SK-N-SH (cell line): ENCODE measurements at regions not wholly inside any gene's neighbourhood (a gene's known extent, or its start where the extent isn't known, plus 50 kb on each side); places are given as distances from the start of the nearest gene placed in this dataset.

Source experiments
- CTCF ChIA-PET: fragments of 300-600, 350-600 bp; formaldehyde crosslinking; extraction: SDS; loops from one replicate; lab custom pipeline; 2021; lab: Yijun Ruan, JAX
- POLR2A ChIA-PET: fragments of 350-600 bp; sonication (Branson Sonifier 250); formaldehyde crosslinking; extraction: SDS; loops from one replicate; lab custom pipeline; 2020; ENCODE audit warnings: antibody characterized with exemption, inconsistent platforms; lab: Yijun Ruan, JAX
- DNase-seq: peaks from one replicate; pipeline ENCODE4 v3.0.0; 2012
- H2AFZ ChIP-seq: fragments of 200-600 bp; sonication (generic); 2 replicates; pipeline ENCODE4 v1.8.1; 2016; ENCODE audit warnings: antibody characterized with exemption, mild to moderate bottlenecking, low read depth
- H3F3A ChIP-seq: fragments of 200-600 bp; sonication (generic); replicated peaks from 2 replicates; pipeline ENCODE3; 2016; ENCODE audit warnings: antibody characterized with exemption, mild to moderate bottlenecking; ENCODE audit not compliant: insufficient read depth
- H3K27ac ChIP-seq, 2 experiments: fragments of 200-500 bp in 1 of 2; fragments of 200-600 bp in 1 of 2; sonication (Bioruptor generic) in 1 of 2; sonication (generic), shearing (Covaris generic) in 1 of 2; 2 replicates each; pipeline versions ENCODE4 v1.5.1 to v1.6.1; 2014 to 2016; ENCODE audit warnings: low read depth in 2 of 2, inconsistent platforms in 1 of 2, low read length in 1 of 2, mild to moderate bottlenecking in 1 of 2, mixed read lengths in 1 of 2
- H3K27me3 ChIP-seq: fragments of 200-600 bp; sonication (generic), shearing (Covaris generic); 2 replicates; pipeline ENCODE4 v1.6.1; 2016; ENCODE audit warnings: mixed run types; ENCODE audit not compliant: insufficient read depth
- H3K36me3 ChIP-seq, 2 experiments: fragments of 200-500 bp in 1 of 2; fragments of 200-600 bp in 1 of 2; sonication (Bioruptor generic) in 1 of 2; sonication (generic) in 1 of 2; replicated peaks in 1 of 2; 2 replicates each; pipeline versions ENCODE3 to v1.5.1; 2014 to 2016; ENCODE audit warnings: low read length in 1 of 2, mild to moderate bottlenecking in 1 of 2; ENCODE audit not compliant: insufficient read depth in 2 of 2, control insufficient read depth in 1 of 2
- H3K4me1 ChIP-seq, 2 experiments: fragments of 200-500 bp in 1 of 2; fragments of 200-600 bp in 1 of 2; sonication (Bioruptor generic) in 1 of 2; sonication (generic), shearing (Covaris generic) in 1 of 2; 2 replicates each; pipeline versions ENCODE4 v1.5.1 to v1.6.1; 2014 to 2016; ENCODE audit warnings: low read depth in 1 of 2, low read length in 1 of 2, mixed run types in 1 of 2; ENCODE audit not compliant: insufficient read depth in 2 of 2, control insufficient read depth in 1 of 2
- H3K4me2 ChIP-seq: fragments of 200-600 bp; sonication (generic), shearing (Covaris generic); 2 replicates; pipeline ENCODE4 v1.6.1; 2017; ENCODE audit warnings: mixed run types
- H3K4me3 ChIP-seq, 2 experiments: fragments of 200-500 bp in 1 of 2; fragments of 200-600 bp in 1 of 2; sonication (Bioruptor generic) in 1 of 2; sonication (generic), shearing (Covaris generic) in 1 of 2; 2 replicates each; pipeline versions ENCODE4 v1.5.1 to v1.8.1; 2014 to 2016; ENCODE audit warnings: low read depth in 2 of 2, inconsistent platforms in 1 of 2, low read length in 1 of 2, mild to moderate bottlenecking in 1 of 2, mixed read lengths in 1 of 2, moderate library complexity in 1 of 2
- H3K79me2 ChIP-seq: fragments of 200-600 bp; sonication (generic); 2 replicates; pipeline ENCODE4 v1.8.1; 2017; ENCODE audit warnings: mild to moderate bottlenecking; ENCODE audit not compliant: insufficient read depth
- H3K9ac ChIP-seq: fragments of 200-600 bp; sonication (generic); 2 replicates; pipeline ENCODE4 v1.6.1; 2017; ENCODE audit warnings: mixed run types
- H3K9me2 ChIP-seq: fragments of 200-600 bp; sonication (generic); 2 replicates; pipeline ENCODE4 v1.6.1; 2017; ENCODE audit warnings: mixed run types
- H3K9me3 ChIP-seq: fragments of 200-600 bp; sonication (generic); 2 replicates; pipeline ENCODE4 v1.6.1; 2017; ENCODE audit warnings: mixed run types, mild to moderate bottlenecking, moderate library complexity
- H4K20me1 ChIP-seq: fragments of 200-600 bp; sonication (generic); 2 replicates; pipeline ENCODE4 v1.6.1; 2017; ENCODE audit warnings: mild to moderate bottlenecking, mixed run types; ENCODE audit not compliant: insufficient read depth
- ELF1 ChIP-seq: IDR thresholded peaks from 2 replicates; pipeline ENCODE4 v1.4.0; 2012
- EP300 ChIP-seq, 2 experiments: IDR thresholded peaks; 2 replicates each; pipeline versions ENCODE4 v1.4.0 to v1.6.1; 2012; ENCODE audit warnings: borderline replicate concordance in 1 of 2, low read depth in 1 of 2, low read length in 1 of 2
- EZH2phosphoT487 ChIP-seq: fragments of 200-600 bp; sonication (generic); IDR thresholded peaks from 2 replicates; pipeline ENCODE4 v1.6.1; 2017; ENCODE audit warnings: low read depth, mixed run types, mild to moderate bottlenecking, antibody characterized with exemption, moderate library complexity, borderline replicate concordance
- GABPA ChIP-seq: IDR thresholded peaks from 2 replicates; pipeline ENCODE4 v1.4.0; 2012; ENCODE audit warnings: low read depth, mild to moderate bottlenecking
- GATA2 ChIP-seq: sonication (generic); formaldehyde crosslinking; IDR thresholded peaks from 2 replicates; pipeline ENCODE4 v1.5.0; 2020; ENCODE audit warnings: mild to moderate bottlenecking, missing genetic modification reagents
- JUND ChIP-seq: IDR thresholded peaks from 2 replicates; pipeline ENCODE4 v1.4.0; 2012
- MEF2A ChIP-seq: IDR thresholded peaks from 2 replicates; pipeline ENCODE4 v1.4.0; 2012; ENCODE audit warnings: low read depth, borderline replicate concordance
- POLR2AphosphoS5 ChIP-seq: IDR thresholded peaks from 2 replicates; pipeline ENCODE4 v1.6.1; 2012; ENCODE audit warnings: low read depth, low read length
- RCOR1 ChIP-seq: fragments of 150-350 bp; IDR thresholded peaks from 2 replicates; pipeline ENCODE4 v1.6.1; 2017; ENCODE audit warnings: antibody characterized with exemption, low read length
- RXRA ChIP-seq: IDR thresholded peaks from 2 replicates; pipeline ENCODE4 v1.4.0; 2012; ENCODE audit warnings: low read depth, mild to moderate bottlenecking, borderline replicate concordance
- SIN3A ChIP-seq: IDR thresholded peaks from 2 replicates; pipeline ENCODE4 v1.6.1; 2012; ENCODE audit warnings: low read depth, mild to moderate bottlenecking, low read length, moderate library complexity, borderline replicate concordance
- TAF1 ChIP-seq: IDR thresholded peaks from 2 replicates; pipeline ENCODE4 v1.6.1; 2012; ENCODE audit warnings: low read depth, mild to moderate bottlenecking, low read length, moderate library complexity, borderline replicate concordance
- TCF12 ChIP-seq: IDR thresholded peaks from 2 replicates; pipeline ENCODE4 v1.4.0; 2012
- TEAD4 ChIP-seq: IDR thresholded peaks from 2 replicates; pipeline ENCODE4 v1.4.0; 2012; ENCODE audit warnings: mild to moderate bottlenecking, borderline replicate concordance; ENCODE audit not compliant: insufficient read depth
- YY1 ChIP-seq: IDR thresholded peaks from 2 replicates; pipeline ENCODE4 v1.4.0; 2012; ENCODE audit warnings: low read depth, mild to moderate bottlenecking
- WGBS: methylation state at CpG from one replicate; pipeline ENCODE4 v1.1.6; 2017; ENCODE audit warnings: low lambda C conversion rate; 5-methylcytosine and 5-hydroxymethylcytosine counted together
- TF ChIP-seq, protein P1 (sequence below): IDR thresholded peaks from 2 replicates; pipeline ENCODE4 v1.4.0; 2012; ENCODE audit warnings: low read depth, borderline replicate concordance
- TF ChIP-seq, protein P2 (sequence below): IDR thresholded peaks from 2 replicates; pipeline ENCODE4 v1.6.1; 2012; ENCODE audit warnings: mild to moderate bottlenecking, low read depth, low read length, moderate library complexity
- TF ChIP-seq, protein P3 (sequence below): fragments of 150-350 bp; IDR thresholded peaks from 2 replicates; pipeline ENCODE4 v1.6.1; 2017; ENCODE audit warnings: antibody characterized with exemption, low read length, low read depth, borderline replicate concordance
- TF ChIP-seq, protein P4 (sequence below): IDR thresholded peaks from 2 replicates; pipeline ENCODE4; 2012
- TF ChIP-seq, protein P5 (sequence below): IDR thresholded peaks from 2 replicates; pipeline ENCODE4 v1.4.0; 2012; ENCODE audit warnings: low read depth
- TF ChIP-seq, protein P6 (sequence below): fragments of 150-350 bp; IDR thresholded peaks from 2 replicates; pipeline ENCODE4 v1.6.1; 2016; ENCODE audit warnings: mild to moderate bottlenecking, low read depth, low read length
- TF ChIP-seq, protein P7 (sequence below): fragments of 200-600 bp; sonication (generic); IDR thresholded peaks from 2 replicates; pipeline ENCODE4 v1.6.1; 2017; ENCODE audit warnings: antibody characterized with exemption, mild to moderate bottlenecking, moderate library complexity

DNA sequence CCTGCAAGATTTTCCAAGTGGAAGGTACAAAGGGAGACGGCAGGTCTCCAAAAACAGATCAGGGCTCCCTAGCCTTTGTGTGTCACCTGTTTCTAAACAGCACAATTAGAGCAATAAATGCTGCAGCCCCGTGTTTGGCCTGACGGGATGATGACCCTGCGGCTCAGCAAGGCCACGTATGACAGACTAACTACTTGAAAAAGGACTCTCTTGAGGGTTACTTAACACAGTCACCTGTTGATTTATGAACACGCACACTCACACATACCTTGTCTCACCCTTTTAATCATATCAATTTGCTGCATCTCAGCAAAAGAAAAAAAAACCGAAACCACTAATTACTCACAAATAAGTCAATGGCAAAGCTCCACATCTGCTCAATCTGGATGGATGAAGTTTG lies 199.6 kb upstream of the GAS1 start (continued):
- no peak for TF ChIP-seq MEF2A
- TF ChIP-seq TAF1, result no peak
- no peak for TF ChIP-seq RXRA
- TF ChIP-seq, protein P1, sequence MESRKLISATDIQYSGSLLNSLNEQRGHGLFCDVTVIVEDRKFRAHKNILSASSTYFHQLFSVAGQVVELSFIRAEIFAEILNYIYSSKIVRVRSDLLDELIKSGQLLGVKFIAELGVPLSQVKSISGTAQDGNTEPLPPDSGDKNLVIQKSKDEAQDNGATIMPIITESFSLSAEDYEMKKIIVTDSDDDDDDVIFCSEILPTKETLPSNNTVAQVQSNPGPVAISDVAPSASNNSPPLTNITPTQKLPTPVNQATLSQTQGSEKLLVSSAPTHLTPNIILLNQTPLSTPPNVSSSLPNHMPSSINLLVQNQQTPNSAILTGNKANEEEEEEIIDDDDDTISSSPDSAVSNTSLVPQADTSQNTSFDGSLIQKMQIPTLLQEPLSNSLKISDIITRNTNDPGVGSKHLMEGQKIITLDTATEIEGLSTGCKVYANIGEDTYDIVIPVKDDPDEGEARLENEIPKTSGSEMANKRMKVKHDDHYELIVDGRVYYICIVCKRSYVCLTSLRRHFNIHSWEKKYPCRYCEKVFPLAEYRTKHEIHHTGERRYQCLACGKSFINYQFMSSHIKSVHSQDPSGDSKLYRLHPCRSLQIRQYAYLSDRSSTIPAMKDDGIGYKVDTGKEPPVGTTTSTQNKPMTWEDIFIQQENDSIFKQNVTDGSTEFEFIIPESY, result no peak

DNA sequence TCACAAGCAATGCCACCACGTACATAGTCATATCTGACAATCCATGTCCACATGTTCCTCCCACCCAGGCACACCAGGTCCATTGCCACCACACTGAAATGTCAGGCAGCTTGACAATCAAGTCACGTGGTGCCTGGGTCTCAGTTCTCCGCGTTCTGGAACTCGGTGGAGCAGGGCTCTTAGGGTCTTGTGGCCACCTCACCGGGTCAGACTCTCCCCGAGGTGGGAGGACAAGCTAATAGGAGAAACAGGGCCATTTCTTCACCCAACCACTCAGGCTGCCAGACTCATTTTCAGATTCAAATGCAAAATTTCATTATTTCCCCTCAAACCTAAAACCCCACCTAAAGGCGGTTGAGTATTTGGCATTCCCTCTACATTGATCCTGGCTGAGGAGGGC lies 200.5 kb upstream of the GAS1 start:
- peak overlapping the region in 1 of 2 experiments; percentile 22; a peak in 1 of 4 replicates for H3K4me3 ChIP-seq
- 94% methylated on average over 8 of the region's 8 CpGs for WGBS
- peak overlapping the region; percentile 88 for H2AFZ ChIP-seq
- H3K9me2 ChIP-seq, result no peaks in the 10 kb centered on the region
- H3K79me2 ChIP-seq, result no peaks in the 10 kb centered on the region
- no peaks in the 10 kb centered on the region for H3K36me3 ChIP-seq
- DNase-seq, result no peak
- no peaks in the 10 kb centered on the region for H3K9me3 ChIP-seq
- no peaks in the 10 kb centered on the region for H3F3A ChIP-seq
- H3K4me2 ChIP-seq, result peak overlapping the region; percentile 55; the same call in 1 of the 2 replicates
- H4K20me1 ChIP-seq, result no peaks in the 10 kb centered on the region
- H3K27me3 ChIP-seq, result no peaks in the 10 kb centered on the region
- POLR2A ChIA-PET, result no interaction called here
- CTCF ChIA-PET, result no interaction called here
- peak overlapping the region in 1 of 2 experiments; percentile 40; a peak in 2 of 4 replicates for H3K27ac ChIP-seq
- 0 out of 2 replicates have a peak overlapping the region, but pooled peaks have one; percentile 44 for H3K9ac ChIP-seq
- H3K4me1 ChIP-seq, result peaks cover 0 to 10% of the 10 kb centered on the region in 2 experiments; a peak in 1 of 4 replicates
- TF ChIP-seq, protein P2, sequence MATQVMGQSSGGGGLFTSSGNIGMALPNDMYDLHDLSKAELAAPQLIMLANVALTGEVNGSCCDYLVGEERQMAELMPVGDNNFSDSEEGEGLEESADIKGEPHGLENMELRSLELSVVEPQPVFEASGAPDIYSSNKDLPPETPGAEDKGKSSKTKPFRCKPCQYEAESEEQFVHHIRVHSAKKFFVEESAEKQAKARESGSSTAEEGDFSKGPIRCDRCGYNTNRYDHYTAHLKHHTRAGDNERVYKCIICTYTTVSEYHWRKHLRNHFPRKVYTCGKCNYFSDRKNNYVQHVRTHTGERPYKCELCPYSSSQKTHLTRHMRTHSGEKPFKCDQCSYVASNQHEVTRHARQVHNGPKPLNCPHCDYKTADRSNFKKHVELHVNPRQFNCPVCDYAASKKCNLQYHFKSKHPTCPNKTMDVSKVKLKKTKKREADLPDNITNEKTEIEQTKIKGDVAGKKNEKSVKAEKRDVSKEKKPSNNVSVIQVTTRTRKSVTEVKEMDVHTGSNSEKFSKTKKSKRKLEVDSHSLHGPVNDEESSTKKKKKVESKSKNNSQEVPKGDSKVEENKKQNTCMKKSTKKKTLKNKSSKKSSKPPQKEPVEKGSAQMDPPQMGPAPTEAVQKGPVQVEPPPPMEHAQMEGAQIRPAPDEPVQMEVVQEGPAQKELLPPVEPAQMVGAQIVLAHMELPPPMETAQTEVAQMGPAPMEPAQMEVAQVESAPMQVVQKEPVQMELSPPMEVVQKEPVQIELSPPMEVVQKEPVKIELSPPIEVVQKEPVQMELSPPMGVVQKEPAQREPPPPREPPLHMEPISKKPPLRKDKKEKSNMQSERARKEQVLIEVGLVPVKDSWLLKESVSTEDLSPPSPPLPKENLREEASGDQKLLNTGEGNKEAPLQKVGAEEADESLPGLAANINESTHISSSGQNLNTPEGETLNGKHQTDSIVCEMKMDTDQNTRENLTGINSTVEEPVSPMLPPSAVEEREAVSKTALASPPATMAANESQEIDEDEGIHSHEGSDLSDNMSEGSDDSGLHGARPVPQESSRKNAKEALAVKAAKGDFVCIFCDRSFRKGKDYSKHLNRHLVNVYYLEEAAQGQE, result no peak
- no peak for TF ChIP-seq TCF12
- TF ChIP-seq RCOR1, result no peak
- TF ChIP-seq EZH2phosphoT487, result no peak
- TF ChIP-seq TEAD4, result no peak
- no peak for TF ChIP-seq SIN3A
- TF ChIP-seq POLR2AphosphoS5, result no peak
- TF ChIP-seq, protein P3, sequence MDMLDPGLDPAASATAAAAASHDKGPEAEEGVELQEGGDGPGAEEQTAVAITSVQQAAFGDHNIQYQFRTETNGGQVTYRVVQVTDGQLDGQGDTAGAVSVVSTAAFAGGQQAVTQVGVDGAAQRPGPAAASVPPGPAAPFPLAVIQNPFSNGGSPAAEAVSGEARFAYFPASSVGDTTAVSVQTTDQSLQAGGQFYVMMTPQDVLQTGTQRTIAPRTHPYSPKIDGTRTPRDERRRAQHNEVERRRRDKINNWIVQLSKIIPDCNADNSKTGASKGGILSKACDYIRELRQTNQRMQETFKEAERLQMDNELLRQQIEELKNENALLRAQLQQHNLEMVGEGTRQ, result no peak
- TF ChIP-seq GATA2 (CRISPR knock-in tag), result no peak
- TF ChIP-seq ELF1, result no peak
- TF ChIP-seq, protein P4, sequence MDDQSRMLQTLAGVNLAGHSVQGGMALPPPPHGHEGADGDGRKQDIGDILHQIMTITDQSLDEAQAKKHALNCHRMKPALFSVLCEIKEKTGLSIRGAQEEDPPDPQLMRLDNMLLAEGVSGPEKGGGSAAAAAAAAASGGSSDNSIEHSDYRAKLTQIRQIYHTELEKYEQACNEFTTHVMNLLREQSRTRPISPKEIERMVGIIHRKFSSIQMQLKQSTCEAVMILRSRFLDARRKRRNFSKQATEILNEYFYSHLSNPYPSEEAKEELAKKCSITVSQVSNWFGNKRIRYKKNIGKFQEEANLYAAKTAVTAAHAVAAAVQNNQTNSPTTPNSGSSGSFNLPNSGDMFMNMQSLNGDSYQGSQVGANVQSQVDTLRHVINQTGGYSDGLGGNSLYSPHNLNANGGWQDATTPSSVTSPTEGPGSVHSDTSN, result no peak
- TF ChIP-seq GABPA, result no peak
- no peak for TF ChIP-seq EP300 (IDR thresholded peaks at IDR 0.05; ENCODE audit: borderline replicate concordance in 1 of 2, low read depth in 1 of 2, low read length in 1 of 2)
- no peak for TF ChIP-seq YY1
- TF ChIP-seq, protein P5, sequence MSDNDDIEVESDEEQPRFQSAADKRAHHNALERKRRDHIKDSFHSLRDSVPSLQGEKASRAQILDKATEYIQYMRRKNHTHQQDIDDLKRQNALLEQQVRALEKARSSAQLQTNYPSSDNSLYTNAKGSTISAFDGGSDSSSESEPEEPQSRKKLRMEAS, result no peak
- TF ChIP-seq JUND, result no peak
- TF ChIP-seq, protein P6, sequence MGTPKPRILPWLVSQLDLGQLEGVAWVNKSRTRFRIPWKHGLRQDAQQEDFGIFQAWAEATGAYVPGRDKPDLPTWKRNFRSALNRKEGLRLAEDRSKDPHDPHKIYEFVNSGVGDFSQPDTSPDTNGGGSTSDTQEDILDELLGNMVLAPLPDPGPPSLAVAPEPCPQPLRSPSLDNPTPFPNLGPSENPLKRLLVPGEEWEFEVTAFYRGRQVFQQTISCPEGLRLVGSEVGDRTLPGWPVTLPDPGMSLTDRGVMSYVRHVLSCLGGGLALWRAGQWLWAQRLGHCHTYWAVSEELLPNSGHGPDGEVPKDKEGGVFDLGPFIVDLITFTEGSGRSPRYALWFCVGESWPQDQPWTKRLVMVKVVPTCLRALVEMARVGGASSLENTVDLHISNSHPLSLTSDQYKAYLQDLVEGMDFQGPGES, result no peak
- TF ChIP-seq RXRA, result no peak
- TF ChIP-seq, protein P7, sequence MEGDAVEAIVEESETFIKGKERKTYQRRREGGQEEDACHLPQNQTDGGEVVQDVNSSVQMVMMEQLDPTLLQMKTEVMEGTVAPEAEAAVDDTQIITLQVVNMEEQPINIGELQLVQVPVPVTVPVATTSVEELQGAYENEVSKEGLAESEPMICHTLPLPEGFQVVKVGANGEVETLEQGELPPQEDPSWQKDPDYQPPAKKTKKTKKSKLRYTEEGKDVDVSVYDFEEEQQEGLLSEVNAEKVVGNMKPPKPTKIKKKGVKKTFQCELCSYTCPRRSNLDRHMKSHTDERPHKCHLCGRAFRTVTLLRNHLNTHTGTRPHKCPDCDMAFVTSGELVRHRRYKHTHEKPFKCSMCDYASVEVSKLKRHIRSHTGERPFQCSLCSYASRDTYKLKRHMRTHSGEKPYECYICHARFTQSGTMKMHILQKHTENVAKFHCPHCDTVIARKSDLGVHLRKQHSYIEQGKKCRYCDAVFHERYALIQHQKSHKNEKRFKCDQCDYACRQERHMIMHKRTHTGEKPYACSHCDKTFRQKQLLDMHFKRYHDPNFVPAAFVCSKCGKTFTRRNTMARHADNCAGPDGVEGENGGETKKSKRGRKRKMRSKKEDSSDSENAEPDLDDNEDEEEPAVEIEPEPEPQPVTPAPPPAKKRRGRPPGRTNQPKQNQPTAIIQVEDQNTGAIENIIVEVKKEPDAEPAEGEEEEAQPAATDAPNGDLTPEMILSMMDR, result no peak
